ENCODE measurements at regions not wholly inside any gene's neighbourhood (a gene's known extent, or its start where the extent isn't known, plus 50 kb on each side); places are given as distances from the start of the nearest gene placed in this dataset.

DNA sequence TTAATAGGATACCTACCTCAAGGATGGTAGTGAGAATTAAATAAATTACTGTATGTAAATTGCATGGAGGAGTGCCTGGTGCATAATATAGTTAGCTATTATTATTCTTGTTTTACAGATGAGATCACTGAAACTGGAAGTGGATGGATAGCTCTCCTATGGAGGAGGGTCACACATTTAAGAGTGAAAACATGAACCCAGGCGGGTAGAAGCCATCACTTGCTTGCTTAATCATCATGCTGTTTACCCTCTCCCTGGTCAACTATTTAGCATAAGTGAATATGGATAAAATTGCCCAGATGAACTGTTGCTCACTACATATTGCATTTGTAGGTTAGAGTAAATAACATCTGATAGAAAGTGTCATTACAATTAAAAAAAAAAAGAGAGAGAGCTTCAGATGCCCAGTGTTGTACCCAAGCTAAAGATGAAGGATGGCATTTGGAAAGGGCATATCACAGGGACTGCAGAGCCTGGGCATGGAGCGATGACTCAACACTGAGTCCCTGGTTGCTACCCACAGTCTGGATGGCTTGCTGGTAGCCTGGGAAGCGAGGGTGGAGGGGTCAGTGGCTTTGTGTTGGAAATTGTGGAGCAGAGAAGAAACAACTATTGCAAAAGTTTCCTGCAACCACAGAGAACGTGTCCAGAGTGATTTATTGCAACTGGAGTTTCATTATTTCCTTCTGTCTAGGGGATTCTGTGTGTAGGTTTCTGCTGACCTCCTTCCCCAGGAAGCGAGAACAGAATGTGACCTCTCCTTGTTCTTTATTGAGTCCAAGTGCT is 414.4 kb downstream of the SHISA9 start:
- TF ChIP-seq, protein P1, sequence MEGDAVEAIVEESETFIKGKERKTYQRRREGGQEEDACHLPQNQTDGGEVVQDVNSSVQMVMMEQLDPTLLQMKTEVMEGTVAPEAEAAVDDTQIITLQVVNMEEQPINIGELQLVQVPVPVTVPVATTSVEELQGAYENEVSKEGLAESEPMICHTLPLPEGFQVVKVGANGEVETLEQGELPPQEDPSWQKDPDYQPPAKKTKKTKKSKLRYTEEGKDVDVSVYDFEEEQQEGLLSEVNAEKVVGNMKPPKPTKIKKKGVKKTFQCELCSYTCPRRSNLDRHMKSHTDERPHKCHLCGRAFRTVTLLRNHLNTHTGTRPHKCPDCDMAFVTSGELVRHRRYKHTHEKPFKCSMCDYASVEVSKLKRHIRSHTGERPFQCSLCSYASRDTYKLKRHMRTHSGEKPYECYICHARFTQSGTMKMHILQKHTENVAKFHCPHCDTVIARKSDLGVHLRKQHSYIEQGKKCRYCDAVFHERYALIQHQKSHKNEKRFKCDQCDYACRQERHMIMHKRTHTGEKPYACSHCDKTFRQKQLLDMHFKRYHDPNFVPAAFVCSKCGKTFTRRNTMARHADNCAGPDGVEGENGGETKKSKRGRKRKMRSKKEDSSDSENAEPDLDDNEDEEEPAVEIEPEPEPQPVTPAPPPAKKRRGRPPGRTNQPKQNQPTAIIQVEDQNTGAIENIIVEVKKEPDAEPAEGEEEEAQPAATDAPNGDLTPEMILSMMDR (IDR thresholded peaks at IDR 0.05), result no peak
- TF ChIP-seq POLR2A (IDR thresholded peaks at IDR 0.05), result no peak

Data from right lobe of liver (tissue), 4 donors.